CD4-positive, alpha-beta T cell treated with Interleukin-1 beta for 1 hour (primary cell): ENCODE measurements at regions not wholly inside any gene's neighbourhood (a gene's known extent, or its start where the extent isn't known, plus 50 kb on each side); places are given as distances from the start of the nearest gene placed in this dataset.

ENCODE experiments used
- DNase-seq, 2 donors: peaks; one replicate each; pipeline ENCODE4 v3.0.0-alpha.2; 2020 to 2022

- no peak for DNase-seq
Measured at GRCh38 chr2:16408331-16409005, 257.2 kb downstream of the CYRIA start.

GRCh38 chr2:16407358-16407757 is 258.3 kb downstream of the CYRIA start:
- no peak for DNase-seq

GRCh38 chr2:16406496-16407289 is 258.9 kb downstream of the CYRIA start:
- DNase-seq = no peak

- DNase-seq = no peak
Measured at GRCh38 chr2:16405551-16405950, 260.1 kb downstream of the CYRIA start.

- DNase-seq = no peak
Measured at GRCh38 chr2:16404551-16405300, 260.9 kb downstream of the CYRIA start.

- DNase-seq = no peak
Measured at GRCh38 chr2:16404146-16404545, 261.5 kb downstream of the CYRIA start.

- DNase-seq = no peak
Measured at GRCh38 chr2:16402891-16403290, 262.7 kb downstream of the CYRIA start.

- no peak for DNase-seq
Measured at GRCh38 chr2:16401761-16402300, 263.8 kb downstream of the CYRIA start.

GRCh38 chr2:16400127-16400623 is 265.5 kb downstream of the CYRIA start:
- no peak for DNase-seq

GRCh38 chr2:16398486-16399043 is 267.1 kb downstream of the CYRIA start:
- no peak for DNase-seq

GRCh38 chr2:16397681-16398475 is 267.8 kb downstream of the CYRIA start:
- no peak for DNase-seq

GRCh38 chr2:16396986-16397385 is 268.6 kb downstream of the CYRIA start:
- no peak for DNase-seq

GRCh38 chr2:16396171-16396570 is 269.5 kb downstream of the CYRIA start:
- DNase-seq = no peak

- DNase-seq = no peak
Measured at GRCh38 chr2:16395601-16396000, 270.0 kb downstream of the CYRIA start.

GRCh38 chr2:16394986-16395550 is 270.6 kb downstream of the CYRIA start:
- no peak for DNase-seq

- DNase-seq = no peak
Measured at GRCh38 chr2:16394072-16394985, 271.3 kb downstream of the CYRIA start.

- DNase-seq = no peak
Measured at GRCh38 chr2:16393500-16394071, 272.0 kb downstream of the CYRIA start.

- DNase-seq = no peak
Measured at GRCh38 chr2:16392647-16393499, 272.8 kb downstream of the CYRIA start.

- no peak for DNase-seq
Measured at GRCh38 chr2:16391986-16392385, 273.6 kb downstream of the CYRIA start.
